T47D (cell line): ENCODE measurements at regions not wholly inside any gene's neighbourhood (a gene's known extent, or its start where the extent isn't known, plus 50 kb on each side); places are given as distances from the start of the nearest gene placed in this dataset.

Experiments used
- DNase-seq, 2 experiments: peaks; one replicate each; pipeline versions ENCODE4 v3.0.0 to v3.0.0-alpha.2; 2011 to 2012; ENCODE audit warnings: low read depth in 1 of 2, low spot score in 1 of 2
- JUND ChIP-seq: IDR thresholded peaks from 2 replicates; pipeline ENCODE4 v1.6.1; 2012; ENCODE audit warnings: low read depth
- in situ Hi-C: cut with HindIII; loops from 2 replicates; pipeline ENCODE4 v1.10.0; 2016; ENCODE audit warnings: low sequenced_read_pairs, low pct_unique_long_range_greater_than_20kb

- no peak for DNase-seq
- TF ChIP-seq JUND: no peak
- in situ Hi-C loops: no loop called here
Observed at GRCh38 chr2:67812682-67813081, 250.1 kb downstream of the C1D start.

- in situ Hi-C loops: no loop called here
- no peak for DNase-seq
- no peak for TF ChIP-seq JUND
Observed at GRCh38 chr2:67823726-67824125, 239.1 kb downstream of the C1D start.

- in situ Hi-C loops: no loop called here
- DNase-seq: peak in 1 of 2 experiments; percentile 5
- no peak for TF ChIP-seq JUND
Observed at GRCh38 chr2:67824186-67824585, 238.6 kb downstream of the C1D start.

- no peak for TF ChIP-seq JUND
- in situ Hi-C loops: no loop called here
- DNase-seq: no peak
Observed at GRCh38 chr2:67825476-67825875, 237.3 kb downstream of the C1D start.

- DNase-seq: no peak
- no peak for TF ChIP-seq JUND
- in situ Hi-C loops: no loop called here
Observed at GRCh38 chr2:67828066-67828465, 234.7 kb downstream of the C1D start.

- no peak for DNase-seq
- TF ChIP-seq JUND: no peak
- in situ Hi-C loops: no loop called here
Observed at GRCh38 chr2:67829470-67829869, 233.3 kb downstream of the C1D start.

GRCh38 chr2:67833632-67834031 lies 229.2 kb downstream of the C1D start:
- in situ Hi-C loops: no loop called here

GRCh38 chr2:67834482-67834881 lies 228.3 kb downstream of the C1D start:
- in situ Hi-C loops: no loop called here
- DNase-seq: no peak
- TF ChIP-seq JUND: no peak

More at GRCh38 chr2:67833632-67834031, 229.2 kb downstream of the C1D start:
- no peak for TF ChIP-seq JUND
- no peak for DNase-seq

- no peak for TF ChIP-seq JUND
- no peak for DNase-seq
- in situ Hi-C loops: no loop called here
Observed at GRCh38 chr2:67835266-67835665, 227.5 kb downstream of the C1D start.

- in situ Hi-C loops: no loop called here
Observed at GRCh38 chr2:67836866-67837265, 225.9 kb downstream of the C1D start.

GRCh38 chr2:67838205-67838604 lies 224.6 kb downstream of the C1D start:
- DNase-seq: no peak
- in situ Hi-C loops: no loop called here
- no peak for TF ChIP-seq JUND

More at GRCh38 chr2:67836866-67837265, 225.9 kb downstream of the C1D start:
- TF ChIP-seq JUND: no peak
- no peak for DNase-seq

GRCh38 chr2:67839242-67839641 lies 223.6 kb downstream of the C1D start:
- no peak for TF ChIP-seq JUND
- in situ Hi-C loops: no loop called here
- no peak for DNase-seq

- no peak for DNase-seq
- in situ Hi-C loops: no loop called here
- no peak for TF ChIP-seq JUND
Observed at GRCh38 chr2:67839668-67840067, 223.1 kb downstream of the C1D start.

GRCh38 chr2:67840460-67841068 lies 222.2 kb downstream of the C1D start:
- peak; percentile 32 to 78 for DNase-seq
- no peak for TF ChIP-seq JUND
- in situ Hi-C loops: no loop called here
